ENCODE measurements at regions not wholly inside any gene's neighbourhood (a gene's known extent, or its start where the extent isn't known, plus 50 kb on each side); places are given as distances from the start of the nearest gene placed in this dataset.

DNA sequence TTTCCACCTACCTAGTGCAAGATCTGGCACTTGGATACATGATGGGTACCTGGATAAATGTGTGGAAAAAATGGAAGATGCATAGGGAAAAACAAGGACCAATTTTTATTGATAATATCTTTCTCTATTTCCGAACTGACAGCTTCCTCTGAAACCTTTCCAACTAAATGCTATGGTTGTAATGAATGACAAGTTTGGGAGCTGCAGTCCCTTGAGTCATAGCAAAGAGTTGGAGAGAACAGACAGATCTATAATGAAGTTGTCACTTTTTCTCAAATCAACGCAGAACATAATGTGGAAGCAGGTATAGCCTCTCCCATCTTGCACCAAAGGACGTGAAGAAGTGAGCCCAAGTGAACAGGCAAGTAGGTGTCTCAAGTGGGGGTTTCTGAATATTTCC lies 296.5 kb upstream of the KAZN start:
- no peak for DNase-seq (ENCODE audit: low spot score)

DNA sequence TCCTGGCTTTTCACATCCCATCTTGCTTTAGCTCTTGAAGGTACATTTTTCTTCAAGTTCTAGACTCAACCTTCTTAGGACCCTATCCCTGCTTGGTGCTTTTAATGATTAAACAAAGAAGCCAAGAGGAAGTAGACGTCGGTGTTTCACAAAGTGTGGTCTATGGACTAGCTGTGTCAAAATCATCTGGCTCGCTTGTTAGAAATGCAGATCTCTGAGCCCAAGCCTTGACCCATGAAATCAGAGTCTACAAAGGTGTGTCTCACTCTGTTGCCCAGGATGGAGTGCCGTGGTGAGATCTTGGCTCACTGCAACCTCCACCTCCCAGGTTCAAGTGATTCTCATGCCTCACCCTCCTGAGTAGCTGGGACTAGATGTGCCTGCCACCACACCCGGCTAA lies 295.5 kb upstream of the KAZN start:
- DNase-seq (ENCODE audit: low spot score) = peak; percentile 19

DNA sequence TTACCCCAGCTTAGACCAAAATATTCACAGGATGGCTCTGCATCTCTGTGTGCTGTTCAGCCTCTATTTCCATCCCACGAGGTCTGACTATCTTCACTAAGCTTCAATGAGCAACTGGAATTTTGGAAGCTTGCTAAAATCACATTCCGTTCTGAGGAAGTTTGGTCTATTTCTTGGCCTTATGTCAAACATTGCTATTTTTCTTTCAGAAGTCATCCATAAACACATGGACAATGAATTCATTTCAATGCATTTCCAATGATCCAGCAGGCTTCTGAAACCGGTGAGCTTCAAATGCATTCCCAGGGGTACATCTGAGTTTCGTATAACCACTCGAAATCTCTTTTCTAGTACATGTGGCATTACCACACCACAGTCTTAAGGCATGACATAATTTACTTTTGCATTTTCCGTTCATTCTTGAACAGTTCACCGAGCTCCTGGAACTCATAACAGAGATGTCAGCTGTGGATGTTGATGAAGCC lies 294.1 kb upstream of the KAZN start:
- DNase-seq (ENCODE audit: low spot score) = peak; percentile 28

DNA sequence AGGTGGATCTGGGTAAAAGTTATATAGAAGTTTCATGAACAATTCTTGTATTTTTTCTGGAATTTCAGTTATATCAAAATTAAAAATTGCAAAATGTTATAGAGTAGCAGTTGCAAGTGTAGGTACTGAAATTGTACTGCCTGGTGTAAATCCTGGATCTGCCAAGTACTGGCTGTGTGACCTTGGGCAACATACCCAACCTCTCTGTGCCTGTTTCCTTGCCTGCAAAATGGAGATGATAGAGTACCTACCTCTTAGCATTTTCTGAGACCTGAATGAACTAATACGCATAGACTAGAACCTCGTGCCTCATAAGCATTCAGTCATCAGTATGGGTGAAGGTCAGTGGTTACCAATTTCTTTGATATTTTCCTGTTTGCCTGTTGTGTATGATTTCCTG lies 290.0 kb upstream of the KAZN start:
- DNase-seq (ENCODE audit: low spot score) = no peak

DNA sequence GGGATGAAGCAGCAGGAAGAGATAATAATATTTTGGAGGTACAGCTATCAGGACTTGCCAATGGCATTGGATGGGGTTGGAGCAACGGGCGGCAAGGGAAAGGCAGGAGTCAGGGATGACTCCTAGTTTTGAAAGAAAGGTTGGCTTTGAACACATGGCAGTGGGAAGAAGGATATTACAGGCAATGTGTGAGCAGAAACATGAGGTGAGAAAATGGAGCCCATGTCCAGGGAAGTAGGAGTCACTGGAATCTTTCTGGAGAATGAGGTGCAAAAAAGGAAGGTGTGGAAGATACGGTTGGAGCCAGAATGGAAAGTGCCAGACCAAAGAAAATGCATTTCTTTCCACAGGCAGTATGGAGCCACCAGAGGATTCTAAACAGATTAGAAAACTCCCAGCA lies 288.5 kb upstream of the KAZN start:
- no peak for DNase-seq (ENCODE audit: low spot score)

DNA sequence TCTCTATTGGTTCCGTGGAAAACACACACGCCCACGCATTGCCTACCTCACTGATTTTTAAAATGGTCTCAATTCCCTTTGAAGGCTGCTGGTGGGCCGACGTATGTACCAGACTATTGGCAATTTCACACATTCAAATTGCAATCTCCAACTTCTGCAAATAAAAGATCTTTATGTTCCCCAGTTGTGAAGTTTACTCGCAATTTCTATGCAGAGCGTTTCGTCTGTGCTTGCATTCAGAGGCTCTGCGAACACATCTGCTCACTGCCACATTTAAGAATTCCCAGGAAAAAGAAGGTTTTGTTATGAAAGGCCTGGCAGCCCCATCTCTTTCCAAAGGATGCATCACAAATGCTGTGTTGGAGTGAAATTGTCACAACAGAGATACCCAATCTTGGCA lies 288.0 kb upstream of the KAZN start:
- no peak for DNase-seq (ENCODE audit: low spot score)

DNA sequence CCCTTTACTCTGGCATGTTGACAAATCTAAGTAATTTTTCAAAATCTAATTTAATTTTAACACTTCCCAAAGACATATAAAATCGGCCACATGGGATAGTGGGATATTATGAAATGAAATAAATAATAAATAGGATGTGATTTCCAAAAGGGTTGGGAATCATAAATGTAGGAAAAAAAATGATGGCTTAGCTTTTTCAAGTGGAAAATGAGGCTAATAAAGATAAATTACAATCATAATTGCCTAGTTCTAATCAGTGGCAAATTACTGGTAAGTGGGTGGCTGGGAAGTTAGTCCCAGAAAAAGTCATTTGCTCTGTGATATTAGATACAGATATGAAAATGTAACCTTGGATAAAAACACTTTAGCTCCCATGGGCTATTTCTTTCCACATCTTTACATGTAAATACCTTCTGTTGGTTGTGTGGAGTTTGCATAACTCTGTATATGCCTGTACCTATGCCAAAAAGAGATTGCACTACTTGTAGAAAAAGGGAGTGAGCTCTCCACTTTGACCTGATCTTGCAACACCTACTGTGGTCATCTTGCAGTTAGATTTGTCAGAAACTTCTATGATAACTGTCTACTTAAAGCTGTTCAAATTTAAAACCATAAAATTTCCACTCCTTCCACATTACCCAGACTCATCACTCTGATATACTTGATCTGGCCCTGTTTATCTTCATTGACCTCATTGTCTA lies 284.6 kb upstream of the KAZN start:
- DNase-seq (ENCODE audit: low spot score) = no peak

DNA sequence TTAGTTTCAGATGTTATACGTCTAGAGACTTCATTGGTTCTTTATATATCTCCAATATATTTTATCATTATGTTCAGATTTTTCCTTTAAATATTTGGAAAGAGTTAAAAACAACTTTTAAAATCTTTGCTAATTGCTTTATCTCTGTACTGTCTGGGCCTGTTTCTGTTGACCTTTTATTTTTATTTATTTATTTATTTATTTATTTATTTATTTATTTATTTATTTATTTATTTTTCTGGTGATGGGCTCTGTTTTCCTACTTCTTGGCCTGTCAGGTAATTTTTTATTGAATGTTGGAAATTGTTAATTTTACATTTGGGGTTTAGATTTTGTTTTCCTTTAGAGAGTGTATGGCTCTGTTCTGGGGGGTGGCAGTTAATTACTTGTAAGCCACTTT lies 279.7 kb upstream of the KAZN start:
- no peak for DNase-seq (ENCODE audit: low spot score)

DNA sequence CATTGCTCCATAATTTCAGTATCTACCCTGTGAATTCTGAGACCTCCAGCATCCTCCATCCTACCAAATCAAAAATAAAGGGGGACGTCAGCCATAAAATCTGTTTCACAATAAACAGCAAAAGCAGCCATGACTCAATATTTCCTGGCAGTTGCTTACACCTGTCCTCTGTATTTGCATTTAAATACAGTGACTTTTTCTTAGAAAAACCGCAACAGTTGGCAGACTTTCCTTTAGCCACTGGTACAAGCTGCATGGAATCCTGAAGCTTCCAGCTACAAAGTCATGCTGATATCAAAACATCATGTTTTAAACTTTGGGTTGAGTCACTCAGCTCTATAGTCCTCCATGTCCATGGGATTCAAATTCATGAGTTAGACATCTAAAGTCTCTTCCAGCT lies 278.0 kb upstream of the KAZN start:
- no peak for DNase-seq (ENCODE audit: low spot score)

DNA sequence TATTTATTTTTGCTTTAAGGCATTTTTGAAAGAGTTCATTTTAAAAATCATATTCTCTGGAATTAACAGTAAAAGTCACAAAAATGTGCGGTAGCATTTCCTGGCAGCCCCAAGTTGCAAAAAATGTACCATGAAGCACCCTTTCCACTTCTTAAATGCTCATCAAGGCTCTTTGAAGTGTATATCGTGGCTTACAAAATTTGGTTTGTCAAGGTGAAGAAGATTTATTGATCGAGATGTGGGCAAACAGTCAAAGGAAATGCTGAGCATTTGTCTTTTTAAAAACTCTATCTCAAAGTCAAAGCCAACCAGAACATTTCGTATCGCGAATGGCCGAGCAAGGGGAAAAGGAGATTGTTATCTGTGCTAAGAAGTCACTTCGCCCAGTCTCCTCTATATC lies 277.5 kb upstream of the KAZN start:
- DNase-seq (ENCODE audit: low spot score) = no peak

DNA sequence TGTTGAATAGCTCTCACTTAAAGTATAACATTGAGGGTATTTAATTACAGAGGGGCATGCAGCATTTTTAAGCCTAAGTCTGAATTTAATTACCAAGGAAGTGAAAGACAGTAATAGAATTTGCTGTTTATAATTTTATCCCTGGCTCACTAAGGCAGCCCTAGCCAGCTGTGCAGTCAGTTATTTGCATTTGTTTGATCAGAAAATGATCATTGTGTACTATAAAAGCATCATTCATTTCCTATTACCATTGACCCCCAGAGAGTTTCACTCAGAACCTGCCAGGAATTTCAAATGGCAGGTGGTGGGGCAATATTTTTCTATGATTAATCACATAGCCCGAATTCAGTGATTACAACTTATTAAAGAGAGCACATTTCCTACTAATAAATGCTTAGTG lies 277.1 kb upstream of the KAZN start:
- no peak for DNase-seq (ENCODE audit: low spot score)

DNA sequence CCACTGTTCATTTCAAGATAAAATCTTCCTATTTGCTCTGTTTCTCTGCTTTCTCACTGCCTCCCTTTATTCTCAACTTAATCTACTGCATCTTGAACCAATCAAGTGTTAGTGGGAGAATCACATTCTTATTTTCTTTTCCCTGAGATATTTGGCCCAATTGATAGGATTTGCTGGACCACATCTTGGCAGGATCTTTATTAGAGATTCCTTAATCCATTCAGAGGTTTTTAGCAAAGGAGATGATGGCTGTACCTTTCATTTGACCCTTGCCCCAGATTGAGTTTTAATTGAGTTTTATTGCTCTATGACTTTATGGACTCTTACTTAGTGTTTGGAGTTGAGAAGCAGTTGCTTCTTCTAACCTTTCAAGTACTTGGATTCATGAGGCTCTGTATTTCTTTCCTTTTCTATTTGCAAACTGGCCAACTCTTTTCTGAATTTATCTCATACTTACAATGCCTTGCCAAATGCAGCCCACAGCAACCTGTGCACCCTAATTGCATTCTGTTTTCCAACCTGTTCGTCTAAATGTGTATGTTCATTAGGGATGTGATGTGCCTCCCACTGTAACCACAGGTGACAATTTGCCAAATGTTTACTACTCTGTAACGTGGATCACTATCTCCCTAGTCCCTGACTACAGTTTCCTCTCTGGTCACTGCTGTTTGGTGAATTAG lies 274.8 kb upstream of the KAZN start:
- DNase-seq (ENCODE audit: low spot score) = no peak

DNA sequence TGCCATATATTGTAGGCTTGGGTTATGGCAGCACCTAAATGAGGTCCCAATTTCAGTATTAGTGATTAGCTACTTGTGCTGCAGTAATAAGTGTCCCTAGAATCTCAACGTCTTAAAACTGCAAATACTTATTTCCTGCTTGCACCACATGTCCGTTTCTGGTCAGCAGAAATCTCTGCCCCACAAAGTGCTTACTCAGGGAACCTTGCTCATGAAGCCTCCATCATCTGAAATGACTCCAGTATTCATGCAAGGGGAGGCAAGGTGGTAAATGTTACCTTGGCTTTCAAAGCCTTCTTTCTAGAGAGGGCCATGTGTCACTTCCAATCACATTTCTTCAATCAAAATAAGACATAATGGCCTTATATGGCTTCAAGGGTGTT lies 274.2 kb upstream of the KAZN start:
- DNase-seq (ENCODE audit: low spot score) = no peak

DNA sequence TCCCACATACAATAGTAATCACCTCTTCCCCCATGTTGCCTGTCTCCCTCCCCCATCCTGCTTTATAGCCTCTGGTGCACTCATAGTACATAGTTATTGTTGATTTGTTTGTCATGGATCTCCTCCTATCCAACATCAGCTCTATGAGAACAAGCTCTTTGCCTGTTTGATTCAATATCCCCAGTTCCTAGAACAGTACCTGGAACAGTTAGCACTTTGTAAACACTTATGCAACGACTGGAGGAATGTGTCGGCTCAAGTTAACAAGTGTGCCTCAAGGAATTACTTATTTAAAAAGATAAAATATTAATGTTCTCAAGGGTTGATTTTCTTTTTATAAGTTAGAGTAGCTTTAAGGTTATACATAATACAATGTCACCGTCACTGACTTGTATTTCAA lies 271.6 kb upstream of the KAZN start:
- DNase-seq (ENCODE audit: low spot score) = no peak

DNA sequence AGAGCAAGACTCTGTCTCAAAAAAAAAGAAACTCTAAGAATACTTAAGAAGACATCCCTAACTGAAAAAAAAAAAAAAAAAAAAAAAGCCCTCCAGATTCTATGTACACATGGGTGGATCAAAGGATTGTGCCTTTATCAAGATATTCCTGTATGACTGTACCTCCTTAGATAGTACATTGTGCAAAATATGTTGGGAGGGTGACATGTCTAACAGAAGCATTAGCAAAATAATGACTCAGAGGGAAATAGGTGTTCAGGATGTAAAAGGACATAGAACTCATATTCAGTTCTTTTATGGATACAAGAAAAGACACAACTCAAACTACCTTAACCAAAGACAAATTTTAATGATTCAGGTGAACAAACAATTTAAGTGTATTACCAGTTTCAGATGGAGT lies 269.8 kb upstream of the KAZN start:
- DNase-seq (ENCODE audit: low spot score) = no peak

DNA sequence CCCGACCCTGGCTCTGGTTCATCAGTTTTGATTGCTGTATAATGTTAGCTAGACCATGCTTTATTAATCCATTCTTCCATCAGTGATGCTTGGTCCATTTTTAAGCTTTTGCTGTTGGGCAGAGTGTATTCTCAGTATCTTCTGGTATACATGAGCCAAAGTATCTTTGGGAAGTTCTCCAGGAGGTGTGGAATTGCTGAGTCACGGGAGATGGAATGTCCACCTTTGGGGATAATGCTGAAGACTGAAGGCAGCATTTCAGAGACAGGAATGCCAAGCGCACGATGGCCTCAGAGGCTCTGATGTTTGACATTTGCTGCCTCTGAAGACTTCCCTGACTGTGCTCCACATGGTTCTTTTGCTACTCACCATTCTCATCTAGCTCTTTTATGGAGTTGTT lies 266.3 kb upstream of the KAZN start:
- DNase-seq (ENCODE audit: low spot score) = no peak

DNA sequence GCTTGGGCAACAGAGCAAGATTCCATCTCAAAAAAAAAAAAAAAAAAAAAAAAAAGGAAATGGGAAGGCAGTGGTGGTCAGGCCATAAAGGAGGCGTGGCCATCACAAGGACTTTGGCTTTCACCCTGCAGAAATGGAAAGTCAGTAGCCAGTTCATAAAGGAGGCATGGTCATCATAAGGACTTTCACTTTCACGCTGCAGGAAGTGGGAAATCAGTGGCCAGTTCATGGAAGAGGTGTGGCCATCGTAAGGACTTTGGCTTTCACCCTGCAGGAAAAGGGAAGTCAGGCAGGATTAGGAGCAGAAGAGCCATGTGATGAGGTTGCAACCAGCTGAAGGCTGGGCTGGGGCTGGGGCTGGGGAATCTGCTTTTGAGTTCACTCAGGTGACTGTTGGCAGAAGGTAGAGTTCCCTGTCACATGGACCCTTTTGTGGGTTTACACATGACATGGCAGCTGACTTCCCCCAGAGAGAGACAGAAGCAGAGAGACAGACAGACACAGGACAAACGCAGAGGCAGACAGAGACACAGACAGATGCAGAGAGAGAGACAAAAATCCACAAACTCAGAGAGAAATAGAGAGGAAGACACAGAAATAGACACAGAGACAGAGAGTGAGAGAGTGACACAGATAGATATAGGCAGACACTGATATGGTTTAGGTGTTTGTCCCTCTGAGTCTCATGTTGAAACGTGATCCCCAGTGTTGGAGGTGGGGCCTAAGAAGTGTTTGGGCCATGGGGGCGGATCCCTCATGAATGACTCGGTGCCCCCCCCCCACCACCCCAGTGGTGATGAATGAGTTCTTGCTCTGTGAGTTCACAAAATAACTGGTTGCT lies 263.9 kb upstream of the KAZN start:
- DNase-seq (ENCODE audit: low spot score) = no peak

DNA sequence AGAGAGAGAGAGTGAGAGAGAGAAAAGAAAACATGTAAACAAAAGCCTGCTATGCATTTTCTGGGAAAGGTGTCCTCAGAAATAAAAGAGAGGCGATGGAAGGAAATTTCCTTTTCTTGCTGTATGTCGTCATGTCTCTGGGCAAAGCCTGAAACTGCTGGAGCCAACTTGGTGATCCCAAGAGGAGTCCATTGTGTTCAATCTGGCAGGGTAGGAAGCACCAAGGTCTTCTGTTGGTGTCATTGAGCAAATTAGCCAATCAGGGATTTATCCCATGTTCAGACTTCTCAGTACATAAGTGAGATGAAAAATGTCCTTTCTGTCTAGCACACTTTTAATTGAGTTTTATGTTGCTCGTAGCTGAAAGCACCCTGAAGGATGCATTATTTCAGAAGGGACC lies 260.0 kb upstream of the KAZN start:
- no peak for DNase-seq (ENCODE audit: low spot score)

DNA sequence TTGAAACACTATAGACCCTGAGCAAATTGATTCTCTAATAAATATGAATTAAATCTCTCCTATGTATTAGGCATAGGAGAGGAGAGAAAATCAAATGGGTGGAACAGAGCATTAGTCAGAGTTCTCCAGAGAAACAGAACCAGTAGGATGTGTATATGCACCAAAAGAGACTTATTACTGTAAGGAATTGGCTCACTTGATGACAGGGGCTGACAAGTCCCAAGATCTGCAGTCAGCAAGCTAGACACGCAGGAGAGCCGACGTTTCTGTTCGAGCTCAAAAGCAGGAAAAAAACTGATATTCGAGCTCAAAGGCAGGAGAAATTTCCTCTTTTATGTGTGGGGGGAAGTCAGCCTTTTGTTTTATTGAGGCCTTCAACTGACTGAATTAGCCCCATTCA lies 259.2 kb upstream of the KAZN start:
- no peak for DNase-seq (ENCODE audit: low spot score)

DNA sequence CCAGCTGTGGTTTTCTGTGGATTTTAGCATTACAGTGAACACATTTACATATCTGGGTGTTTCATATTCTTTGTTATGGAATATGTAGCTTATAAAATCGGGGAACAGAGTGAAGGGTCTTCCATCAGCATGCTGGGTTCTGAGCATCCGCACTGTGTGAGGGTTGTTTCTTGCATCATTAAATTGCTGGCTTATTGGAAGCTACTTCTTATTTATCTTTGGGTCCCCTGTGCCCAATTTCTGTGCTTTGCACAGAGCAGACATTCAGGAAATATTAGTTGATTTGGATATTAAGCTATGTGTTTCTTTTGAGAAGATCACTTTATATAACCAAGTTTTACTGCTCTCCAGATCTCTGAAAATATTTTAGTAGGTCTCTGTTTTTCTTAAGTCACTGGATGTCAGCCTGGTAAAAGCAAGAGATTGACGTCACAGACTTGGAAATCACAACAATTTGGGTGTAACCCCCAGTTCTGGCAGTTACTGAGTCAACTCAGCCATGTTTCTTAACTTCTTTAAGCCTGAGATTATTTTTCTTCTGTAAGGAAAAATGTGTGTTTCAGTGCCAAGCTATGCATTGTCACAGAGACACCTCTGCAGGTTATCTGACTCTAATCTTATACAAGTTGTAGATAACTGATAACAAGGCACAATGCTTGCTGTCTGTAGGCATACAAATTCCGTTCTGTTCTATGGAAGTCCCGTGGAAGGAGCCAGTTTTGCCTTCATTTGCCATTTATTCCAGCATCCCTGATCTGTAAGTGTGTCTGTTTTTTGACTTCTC lies 258.3 kb upstream of the KAZN start:
- no peak for DNase-seq (ENCODE audit: low spot score)

DNA sequence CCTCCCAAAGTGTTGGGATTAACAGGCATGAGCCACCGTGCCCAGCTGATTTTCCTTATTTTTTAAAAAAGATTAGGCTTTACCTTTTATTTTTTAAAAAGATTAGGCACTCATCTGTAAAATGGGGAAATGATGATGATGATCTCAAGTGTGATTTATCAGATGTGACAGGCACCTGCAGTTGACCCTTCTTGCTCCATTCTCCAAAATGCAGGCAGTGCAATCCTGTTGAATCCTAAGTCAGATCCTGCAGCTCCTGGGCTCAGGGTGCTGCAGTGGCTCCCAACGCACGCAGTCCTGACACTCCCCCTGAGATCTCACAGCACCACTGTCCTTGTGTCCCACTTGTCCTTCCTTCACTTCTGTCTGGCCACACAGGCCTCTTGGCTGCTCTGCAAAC lies 257.3 kb upstream of the KAZN start:
- DNase-seq (ENCODE audit: low spot score) = no peak

DNA sequence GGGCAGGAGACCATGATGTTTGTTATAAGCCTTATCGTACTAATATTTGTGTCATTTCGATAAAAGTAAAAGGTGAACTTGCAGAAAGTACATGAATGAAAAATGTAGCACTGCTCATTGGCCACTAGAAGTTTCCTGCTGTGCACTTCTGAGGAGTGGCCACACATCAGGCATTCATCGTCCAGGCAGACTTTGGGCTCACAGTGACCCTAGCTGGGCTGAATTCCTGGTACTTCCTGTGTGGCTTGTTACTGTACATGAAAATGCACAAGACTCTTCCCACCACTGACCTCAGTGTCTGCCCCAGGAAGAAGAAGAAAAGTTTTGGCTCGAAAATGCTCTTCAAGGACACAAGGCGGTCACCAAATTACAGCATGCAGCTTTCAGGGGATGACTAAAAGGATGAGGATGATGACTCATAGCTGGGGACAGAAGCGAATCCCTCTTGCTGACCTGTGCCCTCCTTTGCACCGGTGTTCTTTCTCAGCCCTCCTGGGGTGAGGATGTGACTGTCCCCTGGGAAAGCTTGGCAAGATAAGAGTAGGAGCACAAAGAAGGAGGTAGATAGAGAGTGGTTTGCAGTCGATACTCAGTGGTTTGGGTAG lies 252.4 kb upstream of the KAZN start:
- DNase-seq (ENCODE audit: low spot score) = no peak
